Neural progenitor cell (in vitro differentiated cells): ENCODE measurements at regions not wholly inside any gene's neighbourhood (a gene's known extent, or its start where the extent isn't known, plus 50 kb on each side); places are given as distances from the start of the nearest gene placed in this dataset.
A peak's percentile ranks its signal among the peaks of the same experiment; 100 is the strongest.

Experiments used
- DNase-seq: peaks from one replicate; pipeline ENCODE4 v3.0.0-alpha.2; 2016; ENCODE audit warnings: low spot score
- H2AFZ ChIP-seq: fragments of 200-600 bp; sonication (generic); replicated peaks from 2 replicates; pipeline ENCODE4 v1.6.1; 2016; ENCODE audit warnings: antibody characterized with exemption
- H3F3A ChIP-seq: fragments of 200-600 bp; sonication (generic); 2 replicates; pipeline ENCODE4 v1.6.1; 2016; ENCODE audit warnings: antibody characterized with exemption, low read depth
- H3K27ac ChIP-seq: fragments of 200-600 bp; sonication (generic); 2 replicates; pipeline ENCODE4 v1.5.1; 2016; ENCODE audit warnings: mild to moderate bottlenecking
- H3K27me3 ChIP-seq: fragments of 200-600 bp; sonication (generic); 2 replicates; pipeline ENCODE4 v1.6.1; 2016; ENCODE audit warnings: mild to moderate bottlenecking, moderate library complexity
- H3K36me3 ChIP-seq: fragments of 200-600 bp; sonication (generic); 2 replicates; pipeline ENCODE4 v1.5.1; 2016
- H3K4me1 ChIP-seq: fragments of 200-600 bp; sonication (generic); 2 replicates; pipeline ENCODE4 v1.6.1; 2016; ENCODE audit warnings: mixed run types
- H3K4me2 ChIP-seq: fragments of 200-600 bp; sonication (generic); 2 replicates; pipeline ENCODE4 v1.6.1; 2016
- H3K4me3 ChIP-seq: fragments of 200-600 bp; sonication (generic); 2 replicates; pipeline ENCODE4 v1.5.1; 2016
- H3K79me2 ChIP-seq: fragments of 200-600 bp; sonication (generic); 2 replicates; pipeline ENCODE4 v1.6.1; 2016; ENCODE audit warnings: low read depth
- H3K9ac ChIP-seq: fragments of 200-600 bp; sonication (generic); 2 replicates; pipeline ENCODE4 v1.6.1; 2016
- H3K9me3 ChIP-seq: fragments of 200-600 bp; sonication (generic); 2 replicates; pipeline ENCODE4 v1.5.1; 2016; ENCODE audit warnings: low read depth
- H4K20me1 ChIP-seq: fragments of 200-600 bp; sonication (generic); 2 replicates; pipeline ENCODE4 v1.6.1; 2016; ENCODE audit warnings: low read depth
- H3K27ac Mint-ChIP-seq: 3 replicates; pipeline ENCODE4 v1.8.0; 2021; ENCODE audit warnings: mixed read lengths
- H3K27me3 Mint-ChIP-seq: 2 replicates; pipeline ENCODE4 v1.8.0; 2022; ENCODE audit warnings: low read depth, mild to moderate bottlenecking, inconsistent platforms, moderate library complexity, mixed read lengths; ENCODE audit not compliant: insufficient read depth
- H3K36me3 Mint-ChIP-seq: 3 replicates; pipeline ENCODE4 v1.8.0; 2021; ENCODE audit warnings: mixed read lengths
- H3K4me1 Mint-ChIP-seq: 3 replicates; pipeline ENCODE4 v1.8.0; 2021; ENCODE audit warnings: mixed read lengths
- H3K4me3 Mint-ChIP-seq: 3 replicates; pipeline ENCODE4 v1.8.0; 2021; ENCODE audit warnings: mild to moderate bottlenecking, moderate library complexity, mixed read lengths
- H3K9me3 Mint-ChIP-seq: 3 replicates; pipeline ENCODE4 v1.8.0; 2020; ENCODE audit warnings: mixed read lengths
- EZH2 ChIP-seq: fragments of 200-600 bp; sonication (generic); IDR thresholded peaks from 2 replicates; pipeline ENCODE4 v1.6.1; 2017; ENCODE audit warnings: antibody characterized with exemption, mild to moderate bottlenecking, moderate library complexity
- EZH2phosphoT487 ChIP-seq: fragments of 200-600 bp; sonication (generic); IDR thresholded peaks from 2 replicates; pipeline ENCODE4 v1.6.1; 2017; ENCODE audit warnings: antibody characterized with exemption
- TF ChIP-seq, protein P1 (sequence below): fragments of 200-600 bp; sonication (generic); IDR thresholded peaks from 2 replicates; pipeline ENCODE4 v1.5.1; 2017; ENCODE audit warnings: antibody characterized with exemption, mild to moderate bottlenecking

DNA sequence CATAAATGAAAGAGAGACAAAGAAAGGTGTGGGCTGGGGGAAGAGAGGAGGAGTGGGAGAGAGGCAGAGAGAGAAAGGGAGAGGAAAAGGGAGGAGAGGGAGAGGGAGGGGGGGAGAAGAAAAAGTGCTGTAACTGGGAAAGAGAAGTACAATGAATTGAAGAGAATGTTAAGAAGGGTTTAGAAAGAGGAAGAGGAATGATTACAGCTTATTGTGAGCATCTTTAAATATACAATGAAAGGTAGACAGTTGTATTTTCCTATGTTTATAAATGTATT, 229.1 kb upstream of the PMFBP1 start:
- H3K27me3 Mint-ChIP-seq: no peaks in the 10 kb centered on the region
- H3K36me3 Mint-ChIP-seq: peaks cover 4% of the 10 kb centered on the region
- no peaks in the 10 kb centered on the region for H3K79me2 ChIP-seq
- no peak for DNase-seq
- H3K4me2 ChIP-seq: no peak overlapping the region
- H3K36me3 ChIP-seq: no peaks in the 10 kb centered on the region
- no peak overlapping the region for H2AFZ ChIP-seq
- no peak overlapping the region for H3K4me3 ChIP-seq
- H3F3A ChIP-seq: no peaks in the 10 kb centered on the region
- peaks cover 8% of the 10 kb centered on the region for H3K4me1 Mint-ChIP-seq
- no peaks in the 10 kb centered on the region for H3K27me3 ChIP-seq
- H3K9me3 Mint-ChIP-seq: peaks cover 12% of the 10 kb centered on the region
- H3K9ac ChIP-seq: no peak overlapping the region
- peak overlapping the region; percentile 4 for H3K27ac Mint-ChIP-seq
- H3K4me1 ChIP-seq: peaks cover 4% of the 10 kb centered on the region
- no peaks in the 10 kb centered on the region for H4K20me1 ChIP-seq
- H3K27ac ChIP-seq: no peak overlapping the region
- TF ChIP-seq, protein P1, sequence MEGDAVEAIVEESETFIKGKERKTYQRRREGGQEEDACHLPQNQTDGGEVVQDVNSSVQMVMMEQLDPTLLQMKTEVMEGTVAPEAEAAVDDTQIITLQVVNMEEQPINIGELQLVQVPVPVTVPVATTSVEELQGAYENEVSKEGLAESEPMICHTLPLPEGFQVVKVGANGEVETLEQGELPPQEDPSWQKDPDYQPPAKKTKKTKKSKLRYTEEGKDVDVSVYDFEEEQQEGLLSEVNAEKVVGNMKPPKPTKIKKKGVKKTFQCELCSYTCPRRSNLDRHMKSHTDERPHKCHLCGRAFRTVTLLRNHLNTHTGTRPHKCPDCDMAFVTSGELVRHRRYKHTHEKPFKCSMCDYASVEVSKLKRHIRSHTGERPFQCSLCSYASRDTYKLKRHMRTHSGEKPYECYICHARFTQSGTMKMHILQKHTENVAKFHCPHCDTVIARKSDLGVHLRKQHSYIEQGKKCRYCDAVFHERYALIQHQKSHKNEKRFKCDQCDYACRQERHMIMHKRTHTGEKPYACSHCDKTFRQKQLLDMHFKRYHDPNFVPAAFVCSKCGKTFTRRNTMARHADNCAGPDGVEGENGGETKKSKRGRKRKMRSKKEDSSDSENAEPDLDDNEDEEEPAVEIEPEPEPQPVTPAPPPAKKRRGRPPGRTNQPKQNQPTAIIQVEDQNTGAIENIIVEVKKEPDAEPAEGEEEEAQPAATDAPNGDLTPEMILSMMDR: no peak
- TF ChIP-seq EZH2phosphoT487 (no peak), EZH2 (no peak)
- no peaks in the 10 kb centered on the region for H3K9me3 ChIP-seq
- H3K4me3 Mint-ChIP-seq: no peak overlapping the region

DNA sequence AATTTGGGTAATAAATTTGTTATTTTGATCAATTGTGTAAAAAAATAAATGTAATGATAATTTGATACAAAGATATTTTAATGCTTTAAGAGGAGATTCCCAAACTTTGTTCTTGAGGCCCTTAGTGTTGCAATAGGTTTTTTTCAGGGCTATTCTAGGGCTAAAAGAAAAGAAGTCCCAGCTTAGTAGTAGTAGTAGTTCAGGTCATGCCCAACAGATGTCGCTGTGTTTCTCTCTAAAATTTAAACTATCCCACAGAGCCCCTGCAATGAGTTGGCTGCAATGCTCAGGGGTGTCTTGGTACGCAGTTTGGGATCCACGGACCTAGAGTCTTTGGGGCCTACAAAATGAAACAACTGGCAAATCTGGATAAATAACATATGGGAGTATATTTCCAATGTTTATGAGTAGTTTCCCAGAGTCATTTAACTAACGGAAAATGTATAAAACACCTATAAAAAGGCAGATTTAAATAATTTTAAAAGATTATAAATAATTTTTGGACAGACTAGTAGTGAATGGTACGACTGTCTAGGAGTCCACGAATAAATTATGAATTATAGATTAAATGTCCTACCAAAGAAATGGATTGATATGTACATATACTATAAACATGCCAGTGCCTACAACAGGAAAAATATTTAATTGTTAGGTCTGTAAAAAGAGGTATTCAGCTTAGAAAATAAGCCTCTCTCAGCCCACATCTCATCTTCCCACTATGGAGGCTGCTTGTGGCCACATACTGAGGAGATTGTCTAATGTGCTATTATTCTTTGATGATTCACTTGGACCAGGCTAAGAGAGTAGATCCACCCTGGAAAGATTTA, 228.5 kb upstream of the PMFBP1 start:
- TF ChIP-seq, protein P1: peak; percentile 86
- no peak for TF ChIP-seq EZH2phosphoT487
- Histone ChIP-seq H3K36me3 (no peaks in the 10 kb centered on the region), H3K4me3 (no peak overlapping the region), H4K20me1 (no peaks in the 10 kb centered on the region), H3K4me1 (peaks cover 4% of the 10 kb centered on the region), H3K9me3 (no peaks in the 10 kb centered on the region), H3K4me2 (no peak overlapping the region), H3K27me3 (no peaks in the 10 kb centered on the region), H3K27ac (no peak overlapping the region), H3F3A (no peaks in the 10 kb centered on the region), H3K9ac (no peak overlapping the region), H2AFZ (no peak overlapping the region), H3K79me2 (no peaks in the 10 kb centered on the region)
- no peaks in the 10 kb centered on the region for H3K27me3 Mint-ChIP-seq
- H3K27ac Mint-ChIP-seq: peak overlapping the region; percentile 4
- no peak overlapping the region for H3K4me3 Mint-ChIP-seq
- H3K9me3 Mint-ChIP-seq: peaks cover 8% of the 10 kb centered on the region
- peak; percentile 77 for DNase-seq
- H3K4me1 Mint-ChIP-seq: peaks cover 8% of the 10 kb centered on the region
- H3K36me3 Mint-ChIP-seq: peaks cover 4% of the 10 kb centered on the region

DNA sequence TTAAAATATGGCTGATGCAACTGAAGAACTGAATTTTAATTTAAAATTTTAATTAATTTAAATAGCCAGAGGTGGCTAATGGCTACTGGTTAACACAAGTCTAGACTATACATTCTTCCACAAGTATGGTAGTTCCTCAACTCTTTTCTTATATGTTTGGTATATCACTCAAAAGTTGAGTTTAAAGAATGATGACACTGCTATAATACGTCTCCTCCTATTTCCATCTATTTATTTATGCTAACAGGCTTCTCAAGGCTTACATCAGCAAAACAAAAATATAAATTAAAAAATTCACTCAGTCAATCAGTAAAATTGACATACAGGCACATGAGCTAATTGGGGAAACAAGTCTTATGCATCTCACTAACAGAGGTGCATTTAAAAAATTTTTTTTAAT, 227.9 kb upstream of the PMFBP1 start:
- no peaks in the 10 kb centered on the region for H3K9me3 ChIP-seq
- no peak overlapping the region for H3K9ac ChIP-seq
- no peaks in the 10 kb centered on the region for H3F3A ChIP-seq
- DNase-seq: no peak
- peaks cover 3% of the 10 kb centered on the region for H3K36me3 Mint-ChIP-seq
- H3K9me3 Mint-ChIP-seq: peaks cover 12% of the 10 kb centered on the region
- H3K27me3 ChIP-seq: no peaks in the 10 kb centered on the region
- H3K79me2 ChIP-seq: no peaks in the 10 kb centered on the region
- no peak overlapping the region for H3K27ac ChIP-seq
- no peaks in the 10 kb centered on the region for H3K27me3 Mint-ChIP-seq
- H3K27ac Mint-ChIP-seq: no peak overlapping the region
- no peaks in the 10 kb centered on the region for H4K20me1 ChIP-seq
- H3K4me1 Mint-ChIP-seq: peaks cover 8% of the 10 kb centered on the region
- no peak overlapping the region for H3K4me3 Mint-ChIP-seq
- no peak overlapping the region for H3K4me2 ChIP-seq
- no peak overlapping the region for H2AFZ ChIP-seq
- no peak for TF ChIP-seq EZH2phosphoT487
- TF ChIP-seq, protein P1: no peak
- no peak for TF ChIP-seq EZH2
- H3K4me3 ChIP-seq: no peak overlapping the region
- peaks cover 4% of the 10 kb centered on the region for H3K4me1 ChIP-seq
- no peaks in the 10 kb centered on the region for H3K36me3 ChIP-seq
